Epithelial cell of proximal tubule (primary cell): ENCODE measurements at regions not wholly inside any gene's neighbourhood (a gene's known extent, or its start where the extent isn't known, plus 50 kb on each side); places are given as distances from the start of the nearest gene placed in this dataset.

ENCODE experiments used
- DNase-seq: peaks from one replicate; pipeline ENCODE4 v3.0.0-alpha.2; 2011; ENCODE audit warnings: low read depth
- H3K4me3 ChIP-seq: 2 replicates; pipeline ENCODE4 v1.5.1; 2011; ENCODE audit warnings: low read depth, mild to moderate bottlenecking, low read length
- CTCF ChIP-seq: conservative IDR thresholded peaks from 2 replicates; pipeline ENCODE4 v1.5.1; 2012; ENCODE audit warnings: low read depth, mild to moderate bottlenecking, low read length

DNA sequence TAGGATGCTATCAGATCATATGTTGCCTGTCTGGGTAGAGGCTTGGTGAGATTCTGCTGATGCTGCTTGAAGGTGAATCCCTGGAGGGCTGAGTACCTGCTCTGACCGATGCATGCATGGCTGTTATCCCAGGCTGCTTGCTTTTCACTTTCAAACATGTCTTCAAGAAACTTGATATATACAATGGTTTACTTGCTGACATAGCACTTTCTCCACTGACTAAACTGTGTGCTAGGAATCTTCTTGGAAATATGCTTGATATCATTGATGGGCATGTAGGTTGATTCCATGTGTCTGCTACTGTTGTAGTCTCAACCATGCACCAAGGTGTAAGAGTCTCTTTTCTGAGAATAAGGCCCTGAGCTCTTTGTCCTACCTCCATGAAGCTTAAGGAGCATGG, 79.6 kb upstream of the WDR1 start:
- no peak for TF ChIP-seq CTCF
- no peak overlapping the region for H3K4me3 ChIP-seq
- no peak for DNase-seq

DNA sequence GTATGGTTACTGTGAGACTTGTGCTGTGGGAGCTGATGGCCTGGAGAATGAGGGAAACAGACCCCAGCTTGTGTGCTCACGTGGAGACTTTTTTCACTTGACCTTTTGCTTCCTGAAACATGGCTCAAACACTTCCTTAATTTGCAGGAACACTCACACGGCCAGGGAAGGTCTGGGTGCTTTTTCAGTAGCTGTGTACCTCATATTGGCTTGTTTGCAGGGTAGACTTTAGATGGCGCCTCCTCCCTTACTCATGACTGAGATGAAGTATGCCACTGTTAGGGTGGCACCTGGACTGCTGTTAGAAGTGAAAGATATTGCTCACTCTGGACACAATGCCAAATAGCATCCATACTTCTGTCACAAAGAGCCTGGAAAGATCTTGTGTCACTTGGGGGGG, 75.7 kb upstream of the WDR1 start:
- H3K4me3 ChIP-seq, result no peak overlapping the region
- peak; percentile 27 for TF ChIP-seq CTCF
- DNase-seq, result no peak

GRCh38 chr4:10188400-10189004, 71.9 kb upstream of the WDR1 start:
- H3K4me3 ChIP-seq, result no peak overlapping the region
- no peak for DNase-seq
- no peak for TF ChIP-seq CTCF

GRCh38 chr4:10186228-10187214, 69.9 kb upstream of the WDR1 start:
- TF ChIP-seq CTCF, result peak; percentile 22
- no peak for DNase-seq
- H3K4me3 ChIP-seq, result no peak overlapping the region

DNA sequence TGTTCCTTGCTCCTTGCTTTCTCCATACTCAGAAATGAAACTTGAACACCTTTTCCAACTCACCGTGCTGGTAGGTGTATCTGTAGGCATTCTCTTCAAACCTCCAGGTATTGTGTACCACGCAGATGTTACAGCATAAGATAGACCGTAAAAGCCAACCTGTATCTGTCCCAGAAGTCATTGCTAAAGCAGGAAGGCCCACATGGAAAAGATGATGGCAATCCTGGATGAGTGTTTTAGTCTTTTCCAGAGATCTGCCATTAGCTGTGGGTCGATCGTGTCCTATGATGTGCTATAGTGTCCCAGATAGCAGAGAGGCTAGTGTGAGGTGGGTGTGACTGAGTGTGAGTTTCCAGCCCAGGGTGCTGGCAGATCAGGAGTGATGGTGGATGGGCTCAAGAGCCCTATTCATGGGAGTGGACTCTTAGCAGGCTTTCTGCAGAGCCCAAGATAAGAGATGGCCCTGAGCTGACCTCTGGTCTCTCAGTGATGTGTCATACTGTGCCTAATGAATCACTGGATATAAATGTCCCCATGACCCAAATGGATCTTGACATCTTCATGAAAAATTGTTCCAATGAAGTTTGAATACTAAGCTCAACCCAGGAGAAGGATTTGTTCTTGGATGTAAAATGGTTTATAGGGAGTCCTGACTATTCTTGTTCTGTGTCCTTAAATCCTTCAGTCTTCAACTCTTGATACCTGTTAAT, 69.1 kb upstream of the WDR1 start:
- no peak for DNase-seq
- H3K4me3 ChIP-seq, result no peak overlapping the region
- TF ChIP-seq CTCF, result no peak

DNA sequence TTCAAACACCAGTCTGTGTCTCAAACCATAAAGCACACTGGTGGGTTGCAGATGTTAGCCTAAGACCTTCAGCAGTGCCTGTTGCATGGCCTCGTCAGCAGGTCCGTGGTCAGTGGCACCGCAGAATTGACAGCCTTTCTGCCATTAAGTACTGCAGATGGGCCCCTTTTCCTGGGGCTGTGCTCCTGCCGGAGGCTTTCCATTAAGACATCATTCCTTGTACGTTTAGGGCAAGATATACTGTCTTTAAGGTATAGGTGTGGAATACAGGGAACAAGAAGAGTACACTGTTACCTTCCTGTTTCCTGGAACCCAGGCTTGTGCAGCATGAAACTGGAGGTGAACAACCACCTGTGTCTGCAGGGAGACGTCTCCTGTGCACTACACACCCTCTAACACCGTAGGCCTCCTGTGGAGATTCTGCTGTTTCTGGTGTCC, 67.9 kb upstream of the WDR1 start:
- no peak for DNase-seq
- no peak overlapping the region for H3K4me3 ChIP-seq
- no peak for TF ChIP-seq CTCF
